ENCODE measurements at regions not wholly inside any gene's neighbourhood (a gene's known extent, or its start where the extent isn't known, plus 50 kb on each side); places are given as distances from the start of the nearest gene placed in this dataset.
"Not testable (repeated sequence)": the region's sequence is repeated elsewhere in the genome, so short reads cannot be mapped to it uniquely, and the experiment has no call there.

GRCh38 chr1:58067082-58067481 lies 479.4 kb downstream of the OMA1 start:
- DNase-seq (ENCODE audit: low read depth in 2 of 2), result no peak

- no peak for DNase-seq (ENCODE audit: low read depth in 2 of 2)
Observed at GRCh38 chr1:58065520-58065919, 481.0 kb downstream of the OMA1 start.

GRCh38 chr1:58064166-58064565 lies 482.4 kb downstream of the OMA1 start:
- no peak for DNase-seq (ENCODE audit: low read depth in 2 of 2)

- no peak for DNase-seq (ENCODE audit: low read depth in 2 of 2)
Observed at GRCh38 chr1:58063095-58063494, 483.4 kb downstream of the OMA1 start.

GRCh38 chr1:58062635-58063034 lies 483.9 kb downstream of the OMA1 start:
- no peak for DNase-seq (ENCODE audit: low read depth in 2 of 2)

- DNase-seq (ENCODE audit: low read depth in 2 of 2), result no peak
Observed at GRCh38 chr1:58060559-58061170, 485.9 kb downstream of the OMA1 start.

- DNase-seq (ENCODE audit: low read depth in 2 of 2), result no peak
Observed at GRCh38 chr1:58059789-58060188, 486.7 kb downstream of the OMA1 start.

- no peak for DNase-seq (ENCODE audit: low read depth in 2 of 2)
Observed at GRCh38 chr1:58058323-58058722, 488.2 kb downstream of the OMA1 start.

- no peak for DNase-seq (ENCODE audit: low read depth in 2 of 2)
Observed at GRCh38 chr1:58057826-58058225, 488.7 kb downstream of the OMA1 start.

GRCh38 chr1:58051187-58051586 lies 495.3 kb downstream of the OMA1 start:
- not testable (repeated sequence) for DNase-seq (ENCODE audit: low read depth in 2 of 2)

GRCh38 chr1:58047265-58047858 lies 499.2 kb downstream of the OMA1 start:
- DNase-seq (ENCODE audit: low read depth in 2 of 2), result peak; percentile 4 to 27

- no peak for DNase-seq (ENCODE audit: low read depth in 2 of 2)
Observed at GRCh38 chr1:58045094-58045705, 501.3 kb downstream of the OMA1 start.

- DNase-seq (ENCODE audit: low read depth in 2 of 2), result no peak
Observed at GRCh38 chr1:58041621-58042020, 504.9 kb downstream of the OMA1 start.

- no peak for DNase-seq (ENCODE audit: low read depth in 2 of 2)
Observed at GRCh38 chr1:58038574-58038973, 508.0 kb downstream of the OMA1 start.

GRCh38 chr1:58035523-58035922 lies 511.0 kb downstream of the OMA1 start:
- no peak for DNase-seq (ENCODE audit: low read depth in 2 of 2)

- no peak for DNase-seq (ENCODE audit: low read depth in 2 of 2)
Observed at GRCh38 chr1:58033311-58033710, 513.2 kb downstream of the OMA1 start.

GRCh38 chr1:58032611-58033073 lies 513.9 kb downstream of the OMA1 start:
- no peak for DNase-seq (ENCODE audit: low read depth in 2 of 2)

GRCh38 chr1:58031416-58031815 lies 515.1 kb downstream of the OMA1 start:
- no peak for DNase-seq (ENCODE audit: low read depth in 2 of 2)

GRCh38 chr1:58030456-58030855 lies 516.1 kb downstream of the OMA1 start:
- no peak for DNase-seq (ENCODE audit: low read depth in 2 of 2)

GRCh38 chr1:58017641-58018040 lies 528.9 kb downstream of the OMA1 start:
- no peak for DNase-seq (ENCODE audit: low read depth in 2 of 2)

- DNase-seq (ENCODE audit: low read depth in 2 of 2), result no peak
Observed at GRCh38 chr1:58013237-58013636, 533.3 kb downstream of the OMA1 start.

- DNase-seq (ENCODE audit: low read depth in 2 of 2), result no peak
Observed at GRCh38 chr1:58011978-58012377, 534.5 kb downstream of the OMA1 start.

GRCh38 chr1:58006421-58007046 lies 540.0 kb downstream of the OMA1 start:
- no peak for DNase-seq (ENCODE audit: low read depth in 2 of 2)

Measured in dermis microvascular lymphatic vessel endothelial cell (primary cell).